ENCODE measurements at regions not wholly inside any gene's neighbourhood (a gene's known extent, or its start where the extent isn't known, plus 50 kb on each side); places are given as distances from the start of the nearest gene placed in this dataset.

DNA sequence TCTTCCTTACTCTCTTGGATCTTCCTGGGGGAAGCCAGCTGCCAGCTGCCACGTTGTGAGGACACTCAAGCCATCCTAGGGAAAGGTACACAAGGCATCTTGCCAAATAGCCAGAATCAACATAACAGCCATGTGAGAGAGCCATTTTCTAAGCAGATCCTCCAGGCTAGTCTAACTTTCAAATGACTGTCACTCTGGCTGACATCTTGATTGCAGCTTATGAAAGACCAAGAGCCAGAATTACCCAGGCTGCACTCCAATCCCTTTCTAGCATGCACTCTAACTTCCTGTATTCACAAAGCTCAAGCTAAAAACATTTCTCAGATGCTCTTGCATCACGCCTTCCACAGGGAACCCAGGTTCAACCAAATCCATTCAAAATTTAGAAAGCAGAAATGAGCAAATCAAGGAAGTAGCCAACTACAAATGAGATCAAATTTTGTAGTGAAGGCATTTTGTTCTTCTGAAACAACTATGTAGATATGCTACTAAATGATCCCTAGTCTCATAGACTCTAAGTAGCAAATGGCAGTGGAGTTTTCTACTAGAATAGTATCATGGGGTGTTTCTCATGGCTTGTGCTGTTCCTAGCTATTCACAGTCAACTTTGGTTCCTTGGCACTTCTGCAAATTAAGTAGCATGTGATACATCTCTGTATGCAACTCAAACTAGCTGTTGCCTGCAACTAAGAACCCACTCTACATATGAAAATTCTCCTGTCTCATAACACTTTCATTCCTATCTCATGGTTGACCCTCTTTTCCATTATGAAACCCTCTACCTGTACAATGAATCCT lies 281.9 kb downstream of the ZEB2 start:
- TF ChIP-seq, protein P1, sequence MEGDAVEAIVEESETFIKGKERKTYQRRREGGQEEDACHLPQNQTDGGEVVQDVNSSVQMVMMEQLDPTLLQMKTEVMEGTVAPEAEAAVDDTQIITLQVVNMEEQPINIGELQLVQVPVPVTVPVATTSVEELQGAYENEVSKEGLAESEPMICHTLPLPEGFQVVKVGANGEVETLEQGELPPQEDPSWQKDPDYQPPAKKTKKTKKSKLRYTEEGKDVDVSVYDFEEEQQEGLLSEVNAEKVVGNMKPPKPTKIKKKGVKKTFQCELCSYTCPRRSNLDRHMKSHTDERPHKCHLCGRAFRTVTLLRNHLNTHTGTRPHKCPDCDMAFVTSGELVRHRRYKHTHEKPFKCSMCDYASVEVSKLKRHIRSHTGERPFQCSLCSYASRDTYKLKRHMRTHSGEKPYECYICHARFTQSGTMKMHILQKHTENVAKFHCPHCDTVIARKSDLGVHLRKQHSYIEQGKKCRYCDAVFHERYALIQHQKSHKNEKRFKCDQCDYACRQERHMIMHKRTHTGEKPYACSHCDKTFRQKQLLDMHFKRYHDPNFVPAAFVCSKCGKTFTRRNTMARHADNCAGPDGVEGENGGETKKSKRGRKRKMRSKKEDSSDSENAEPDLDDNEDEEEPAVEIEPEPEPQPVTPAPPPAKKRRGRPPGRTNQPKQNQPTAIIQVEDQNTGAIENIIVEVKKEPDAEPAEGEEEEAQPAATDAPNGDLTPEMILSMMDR (conservative IDR thresholded peaks at IDR 0.05; ENCODE audit: low read depth, low read length) = no peak
- TF ChIP-seq EZH2 (IDR thresholded peaks at IDR 0.05; ENCODE audit: low read length, unreplicated experiment) = no peak
- TF ChIP-seq EZH2phosphoT487 (IDR thresholded peaks at IDR 0.05; ENCODE audit: borderline replicate concordance, low read length) = no peak

Measured in PC-3 (cell line).